ENCODE measurements at regions not wholly inside any gene's neighbourhood (a gene's known extent, or its start where the extent isn't known, plus 50 kb on each side); places are given as distances from the start of the nearest gene placed in this dataset.

DNA sequence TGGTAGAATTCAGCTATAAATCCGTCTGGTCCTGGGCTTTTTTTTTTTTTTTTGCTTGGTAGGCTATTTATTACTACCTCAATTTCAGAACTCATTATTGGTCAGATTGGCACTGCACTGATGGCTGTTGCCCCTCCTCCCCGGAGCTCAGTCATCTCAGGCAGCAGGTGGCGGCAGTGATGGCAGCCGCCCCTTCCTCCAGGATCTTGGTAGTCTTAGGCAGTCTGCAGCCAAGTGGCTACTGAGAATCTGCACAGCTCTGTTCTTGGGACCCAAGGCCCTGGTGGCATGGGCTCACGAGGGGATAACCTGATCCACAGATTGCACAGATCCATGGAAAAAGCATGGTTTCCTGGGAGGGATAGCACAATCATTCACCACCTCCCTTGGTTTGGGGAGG lies 77.9 kb downstream of the GPR85 start:
- H2BK20ac ChIP-seq (ENCODE audit: low read depth, low read length, poor library complexity, severe bottlenecking) = no peak overlapping the region
- TF ChIP-seq, protein P1, sequence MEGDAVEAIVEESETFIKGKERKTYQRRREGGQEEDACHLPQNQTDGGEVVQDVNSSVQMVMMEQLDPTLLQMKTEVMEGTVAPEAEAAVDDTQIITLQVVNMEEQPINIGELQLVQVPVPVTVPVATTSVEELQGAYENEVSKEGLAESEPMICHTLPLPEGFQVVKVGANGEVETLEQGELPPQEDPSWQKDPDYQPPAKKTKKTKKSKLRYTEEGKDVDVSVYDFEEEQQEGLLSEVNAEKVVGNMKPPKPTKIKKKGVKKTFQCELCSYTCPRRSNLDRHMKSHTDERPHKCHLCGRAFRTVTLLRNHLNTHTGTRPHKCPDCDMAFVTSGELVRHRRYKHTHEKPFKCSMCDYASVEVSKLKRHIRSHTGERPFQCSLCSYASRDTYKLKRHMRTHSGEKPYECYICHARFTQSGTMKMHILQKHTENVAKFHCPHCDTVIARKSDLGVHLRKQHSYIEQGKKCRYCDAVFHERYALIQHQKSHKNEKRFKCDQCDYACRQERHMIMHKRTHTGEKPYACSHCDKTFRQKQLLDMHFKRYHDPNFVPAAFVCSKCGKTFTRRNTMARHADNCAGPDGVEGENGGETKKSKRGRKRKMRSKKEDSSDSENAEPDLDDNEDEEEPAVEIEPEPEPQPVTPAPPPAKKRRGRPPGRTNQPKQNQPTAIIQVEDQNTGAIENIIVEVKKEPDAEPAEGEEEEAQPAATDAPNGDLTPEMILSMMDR (conservative IDR thresholded peaks at IDR 0.05) = no peak
- WGBS (ENCODE audit: extremely low coverage, insufficient read length, low lambda C conversion rate) = no CpG with 5 or more reads among the region's 5 CpGs

More for the DNA sequence above, 77.9 kb downstream of the GPR85 start:
- Mint-ChIP-seq H3K36me3 (ENCODE audit: insufficient read depth in 1 of 3, low read depth in 3 of 3) (peaks cover 0 to 4% (median 2%) of the 10 kb centered on the region in 3 experiments; a peak in 2 of 7 replicates), H3K9me3 (peaks cover 8 to 9% of the 10 kb centered on the region in 2 experiments), H3K4me1 (no peaks in the 10 kb centered on the region), H3K27me3 (ENCODE audit: low read depth) (peaks cover 2% of the 10 kb centered on the region; the same call in 1 of the 2 replicates), H3K4me3 (no peak overlapping the region), H3K27ac (no peak overlapping the region)
- H3K4me2 ChIP-seq (ENCODE audit: insufficient read depth, insufficient read length, low read length) = no peak overlapping the region
- no peak overlapping the region for H3K27ac ChIP-seq (ENCODE audit: insufficient read length, low read depth, low read length)
- no peak overlapping the region for H2BK5ac ChIP-seq (ENCODE audit: insufficient read length, low read length)
- no peak overlapping the region for H3K9ac ChIP-seq (ENCODE audit: extremely low read depth, insufficient read length, low read length)
- H2AFZ ChIP-seq (ENCODE audit: low read length) = no peak overlapping the region
- H4K20me1 ChIP-seq (ENCODE audit: control insufficient read depth, insufficient read depth, insufficient read length) = no peaks in the 10 kb centered on the region
- H4K5ac ChIP-seq (ENCODE audit: insufficient read length, low read depth, low read length) = no peak overlapping the region
- H4K91ac ChIP-seq (ENCODE audit: insufficient read length, low read depth, low read length) = no peak overlapping the region
- H2BK120ac ChIP-seq (ENCODE audit: low read depth, low read length, poor library complexity, severe bottlenecking) = no peak overlapping the region
- no peak overlapping the region for H4K8ac ChIP-seq (replicated peaks; ENCODE audit: insufficient read length, low read depth, low read length)
- H3T11ph ChIP-seq (ENCODE audit: low read length) = no peak overlapping the region
- no peaks in the 10 kb centered on the region for H3K23me2 ChIP-seq (ENCODE audit: insufficient read length, low read depth, low read length, poor library complexity, severe bottlenecking)
- no peaks in the 10 kb centered on the region for H3K79me2 ChIP-seq (ENCODE audit: insufficient read depth, low read length)
- no peak overlapping the region for H3K14ac ChIP-seq (ENCODE audit: insufficient read depth, low read length)
- no peak overlapping the region for H2AK5ac ChIP-seq (ENCODE audit: insufficient read length, low read length)
- no peak overlapping the region for H2BK15ac ChIP-seq (ENCODE audit: low read depth, low read length)
- no peaks in the 10 kb centered on the region for H3K27me3 ChIP-seq (ENCODE audit: insufficient read depth, low read length)
- no peak overlapping the region for H3K4ac ChIP-seq (ENCODE audit: low read depth, low read length)
- no peak overlapping the region for H3K23ac ChIP-seq (ENCODE audit: insufficient read length, low read depth, low read length)
- H2BK12ac ChIP-seq (ENCODE audit: insufficient read length, low read depth, low read length) = no peak overlapping the region
- H3K18ac ChIP-seq (ENCODE audit: insufficient read length, low read depth, low read length) = no peak overlapping the region
- H3K4me1 ChIP-seq (ENCODE audit: insufficient read depth, low read length) = no peaks in the 10 kb centered on the region
- H3K56ac ChIP-seq (ENCODE audit: insufficient read length, low read depth, low read length) = no peak overlapping the region
- no peaks in the 10 kb centered on the region for H3K9me3 ChIP-seq (ENCODE audit: control insufficient read depth, low read depth, low read length)
- H3K79me1 ChIP-seq (ENCODE audit: insufficient read depth, low read depth, low read length, poor library complexity, severe bottlenecking) = no peaks in the 10 kb centered on the region
- DNase-seq = no peak
